ENCODE measurements at regions not wholly inside any gene's neighbourhood (a gene's known extent, or its start where the extent isn't known, plus 50 kb on each side); places are given as distances from the start of the nearest gene placed in this dataset.

DNA sequence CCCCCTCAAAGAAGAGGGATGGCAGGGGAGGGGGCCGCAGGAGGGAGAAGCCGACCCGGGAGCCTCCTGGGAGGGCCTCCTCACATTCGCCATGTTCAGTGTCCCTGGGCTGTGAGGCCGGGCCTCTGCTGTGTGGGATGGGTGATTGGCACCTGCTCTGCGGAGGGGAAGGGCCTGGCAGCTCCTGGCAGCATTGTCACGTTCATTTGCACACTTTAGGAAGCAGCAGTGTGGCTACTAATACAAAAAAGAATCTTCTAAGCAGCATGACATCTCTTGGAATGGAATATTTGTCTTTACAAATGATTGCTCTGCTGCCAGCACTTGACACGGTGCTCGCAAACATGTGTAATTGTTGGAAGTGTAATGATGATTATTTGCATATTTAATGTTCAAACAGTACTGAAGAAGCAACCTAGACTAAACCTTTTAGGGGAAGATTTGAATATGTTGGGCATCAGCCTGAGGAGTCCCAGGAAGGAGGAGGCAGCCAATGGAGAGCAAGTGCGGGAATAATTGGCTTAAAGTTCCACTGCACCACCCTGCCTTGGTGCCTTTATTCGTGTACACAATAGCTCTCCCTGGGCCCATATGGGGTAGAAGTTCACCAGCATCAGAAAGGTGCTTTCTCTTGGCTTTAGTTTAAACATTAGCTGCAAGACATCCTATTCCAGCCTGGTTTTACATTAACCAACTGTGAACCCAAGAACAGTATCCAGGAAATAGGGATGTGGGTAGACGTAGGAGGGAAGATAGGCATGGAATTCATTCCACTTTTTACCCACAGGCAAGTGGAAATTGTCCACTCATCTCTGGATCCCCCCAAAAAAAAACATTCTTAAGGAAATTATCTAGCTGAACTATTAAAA, 404.9 kb downstream of the TMEM182 start:
- H3K79me2 ChIP-seq (ENCODE audit: insufficient read depth, low read length) = no peaks in the 10 kb centered on the region
- H3K56ac ChIP-seq (ENCODE audit: insufficient read length, low read depth, low read length) = no peak overlapping the region
- no peak overlapping the region for H4K8ac ChIP-seq (replicated peaks; ENCODE audit: insufficient read length, low read depth, low read length)
- no peak overlapping the region for H3K4me2 ChIP-seq (ENCODE audit: insufficient read depth, insufficient read length, low read length)
- no peaks in the 10 kb centered on the region; the same call in 1 of the 2 replicates for H3K27me3 Mint-ChIP-seq (ENCODE audit: low read depth)
- peaks cover 22 to 25% of the 10 kb centered on the region in 2 experiments for H3K4me1 Mint-ChIP-seq
- TF ChIP-seq, protein P1, sequence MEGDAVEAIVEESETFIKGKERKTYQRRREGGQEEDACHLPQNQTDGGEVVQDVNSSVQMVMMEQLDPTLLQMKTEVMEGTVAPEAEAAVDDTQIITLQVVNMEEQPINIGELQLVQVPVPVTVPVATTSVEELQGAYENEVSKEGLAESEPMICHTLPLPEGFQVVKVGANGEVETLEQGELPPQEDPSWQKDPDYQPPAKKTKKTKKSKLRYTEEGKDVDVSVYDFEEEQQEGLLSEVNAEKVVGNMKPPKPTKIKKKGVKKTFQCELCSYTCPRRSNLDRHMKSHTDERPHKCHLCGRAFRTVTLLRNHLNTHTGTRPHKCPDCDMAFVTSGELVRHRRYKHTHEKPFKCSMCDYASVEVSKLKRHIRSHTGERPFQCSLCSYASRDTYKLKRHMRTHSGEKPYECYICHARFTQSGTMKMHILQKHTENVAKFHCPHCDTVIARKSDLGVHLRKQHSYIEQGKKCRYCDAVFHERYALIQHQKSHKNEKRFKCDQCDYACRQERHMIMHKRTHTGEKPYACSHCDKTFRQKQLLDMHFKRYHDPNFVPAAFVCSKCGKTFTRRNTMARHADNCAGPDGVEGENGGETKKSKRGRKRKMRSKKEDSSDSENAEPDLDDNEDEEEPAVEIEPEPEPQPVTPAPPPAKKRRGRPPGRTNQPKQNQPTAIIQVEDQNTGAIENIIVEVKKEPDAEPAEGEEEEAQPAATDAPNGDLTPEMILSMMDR (conservative IDR thresholded peaks at IDR 0.05) = no peak
- no peak for DNase-seq
- no peak overlapping the region for H2BK12ac ChIP-seq (ENCODE audit: insufficient read length, low read depth, low read length)
- H3K9me3 Mint-ChIP-seq = no peaks in the 10 kb centered on the region
- H4K91ac ChIP-seq (ENCODE audit: insufficient read length, low read depth, low read length) = no peak overlapping the region
- no peak overlapping the region for H3K27ac ChIP-seq (ENCODE audit: insufficient read length, low read depth, low read length)
- no peaks in the 10 kb centered on the region for H3K23me2 ChIP-seq (ENCODE audit: insufficient read length, low read depth, low read length, poor library complexity, severe bottlenecking)
- H4K5ac ChIP-seq (ENCODE audit: insufficient read length, low read depth, low read length) = no peak overlapping the region
- H3K18ac ChIP-seq (ENCODE audit: insufficient read length, low read depth, low read length) = no peak overlapping the region
- no peaks in the 10 kb centered on the region for H3K9me3 ChIP-seq (ENCODE audit: control insufficient read depth, low read depth, low read length)
- no peak overlapping the region for H3K23ac ChIP-seq (ENCODE audit: insufficient read length, low read depth, low read length)
- no peak overlapping the region for H3K14ac ChIP-seq (ENCODE audit: insufficient read depth, low read length)
- no peak overlapping the region for H2BK20ac ChIP-seq (ENCODE audit: low read depth, low read length, poor library complexity, severe bottlenecking)
- no peak overlapping the region for H2BK15ac ChIP-seq (ENCODE audit: low read depth, low read length)
- no peak overlapping the region for H2AK5ac ChIP-seq (ENCODE audit: insufficient read length, low read length)
- no peak overlapping the region for H3K4ac ChIP-seq (ENCODE audit: low read depth, low read length)
- H4K20me1 ChIP-seq (ENCODE audit: control insufficient read depth, insufficient read depth, insufficient read length) = no peaks in the 10 kb centered on the region
- H3K9ac ChIP-seq (ENCODE audit: extremely low read depth, insufficient read length, low read length) = no peak overlapping the region
- no peaks in the 10 kb centered on the region for H3K4me1 ChIP-seq (ENCODE audit: insufficient read depth, low read length)
- no peak overlapping the region for H2AFZ ChIP-seq (ENCODE audit: low read length)
- H3K4me3 Mint-ChIP-seq = no peak overlapping the region
- H3K36me3 Mint-ChIP-seq (ENCODE audit: insufficient read depth in 1 of 3, low read depth in 3 of 3) = no peaks in the 10 kb centered on the region; a peak in 1 of 7 replicates
- H3K27me3 ChIP-seq (ENCODE audit: insufficient read depth, low read length) = no peaks in the 10 kb centered on the region
- H3T11ph ChIP-seq (ENCODE audit: low read length) = no peak overlapping the region
- H2BK120ac ChIP-seq (ENCODE audit: low read depth, low read length, poor library complexity, severe bottlenecking) = no peak overlapping the region
- H2BK5ac ChIP-seq (ENCODE audit: insufficient read length, low read length) = no peak overlapping the region
- peak overlapping the region in 1 of 3 experiments; percentile 75; a peak in 1 of 7 replicates for H3K27ac Mint-ChIP-seq
- no CpG with 5 or more reads among the region's 12 CpGs for WGBS (ENCODE audit: extremely low coverage, insufficient read length, low lambda C conversion rate)
- no peaks in the 10 kb centered on the region for H3K79me1 ChIP-seq (ENCODE audit: insufficient read depth, low read depth, low read length, poor library complexity, severe bottlenecking)
